ENCODE measurements at regions not wholly inside any gene's neighbourhood (a gene's known extent, or its start where the extent isn't known, plus 50 kb on each side); places are given as distances from the start of the nearest gene placed in this dataset.
"Not testable (repeated sequence)": the region's sequence is repeated elsewhere in the genome, so short reads cannot be mapped to it uniquely, and the experiment has no call there.

DNA sequence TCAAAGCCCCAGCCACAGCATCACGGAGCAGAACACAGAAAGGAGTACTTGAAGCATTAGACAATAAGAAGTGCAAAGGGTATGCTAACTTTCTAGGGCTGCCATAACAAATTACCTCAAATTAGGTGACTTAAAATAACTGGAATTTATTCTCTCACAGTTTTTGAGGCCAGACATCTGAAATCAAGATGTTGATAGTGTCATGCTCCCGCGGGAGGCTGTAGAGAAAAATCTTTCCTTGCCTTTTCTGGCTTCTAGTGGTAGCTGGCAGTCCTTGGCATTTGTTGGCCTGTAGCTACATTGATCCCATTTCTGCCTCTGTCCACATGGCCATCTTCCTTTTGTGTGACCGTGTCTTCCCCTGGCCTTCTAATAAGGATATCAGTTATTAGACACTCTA, 51.9 kb upstream of the SPDL1 start:
- TF ChIP-seq Cebpa-rat (IDR thresholded peaks at IDR 0.05), result no peak
- H3K4me1 ChIP-seq, result peaks cover 0 to 15% (median 3%) of the 10 kb centered on the region in 10 experiments; a peak in 6 of 20 replicates
- H3K27me3 ChIP-seq, result no peaks in the 10 kb centered on the region
- no peak overlapping the region for H3K9ac ChIP-seq
- H3K4me2 ChIP-seq, result no peak overlapping the region
- H3K27ac ChIP-seq, result no peak overlapping the region
- no peaks in the 10 kb centered on the region for H4K20me1 ChIP-seq
- no peak overlapping the region for H3K4me3 ChIP-seq
- H3K9me3 ChIP-seq (replicated peaks in 1 of 11), result peaks cover 8 to 15% (median 11%) of the 10 kb centered on the region in 11 experiments; a peak in 20 of 22 replicates
- no peaks in the 10 kb centered on the region for H3K36me3 ChIP-seq

DNA sequence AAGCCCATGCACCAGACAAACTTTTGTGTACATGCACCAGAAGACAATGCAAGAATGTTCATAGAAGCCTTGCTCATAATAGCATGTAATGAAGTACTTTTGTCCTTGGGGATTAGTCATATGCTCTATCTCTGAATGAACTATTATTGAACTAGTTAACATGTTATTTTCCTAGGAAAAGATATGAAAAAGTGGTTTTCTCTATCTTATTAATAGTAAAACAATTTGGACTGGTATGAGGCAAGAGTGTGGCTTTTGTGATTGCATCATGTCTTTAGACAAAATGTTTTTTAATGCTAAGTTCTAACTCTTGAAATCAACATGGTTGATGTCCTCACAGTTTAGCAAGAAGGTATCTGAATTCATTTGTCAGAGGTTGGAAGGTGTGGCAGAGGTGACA, 55.7 kb upstream of the SPDL1 start:
- Histone ChIP-seq H3K9me3 (replicated peaks in 1 of 11) (peaks cover 16 to 27% (median 22%) of the 10 kb centered on the region in 11 experiments), H3K4me3 (no peak overlapping the region), H3K9ac (no peak overlapping the region), H4K20me1 (no peaks in the 10 kb centered on the region), H3K4me2 (no peak overlapping the region; a peak in 1 of 22 replicates), H3K27ac (no peak overlapping the region), H3K36me3 (no peaks in the 10 kb centered on the region), H3K27me3 (no peaks in the 10 kb centered on the region), H3K4me1 (peaks cover 0 to 24% (median 6%) of the 10 kb centered on the region in 10 experiments; a peak in 9 of 20 replicates)
- no peak for TF ChIP-seq Cebpa-rat (IDR thresholded peaks at IDR 0.05)

DNA sequence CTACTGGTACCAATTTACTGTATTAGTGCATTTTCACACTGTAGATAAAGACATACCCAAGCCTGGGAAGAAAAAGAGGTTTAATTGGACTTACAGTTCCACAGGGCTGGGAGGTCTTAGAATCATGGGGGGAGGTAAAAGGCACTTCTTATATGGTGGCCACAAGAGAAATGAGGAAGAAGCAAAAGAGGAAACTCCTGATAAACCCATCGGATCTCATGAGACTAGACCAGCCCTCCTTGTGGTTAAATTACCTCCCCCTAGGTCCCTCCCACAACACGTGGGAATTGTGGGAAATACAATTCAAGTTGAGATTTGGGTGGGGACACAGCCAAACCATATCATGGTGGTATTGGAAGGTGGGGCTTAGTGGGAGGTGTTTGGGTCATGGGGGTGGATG, 56.5 kb upstream of the SPDL1 start:
- no peaks in the 10 kb centered on the region for H3K27me3 ChIP-seq
- TF ChIP-seq Cebpa-rat (IDR thresholded peaks at IDR 0.05), result no peak
- no peak overlapping the region for H3K4me3 ChIP-seq
- H3K4me1 ChIP-seq, result peaks cover 0 to 32% (median 6%) of the 10 kb centered on the region in 10 experiments; a peak in 9 of 20 replicates
- no peaks in the 10 kb centered on the region for H3K36me3 ChIP-seq
- no peak overlapping the region for H3K9ac ChIP-seq
- no peak overlapping the region for H3K27ac ChIP-seq
- H3K4me2 ChIP-seq, result peak overlapping the region in 1 of 11 experiments; percentile 8; a peak in 2 of 22 replicates
- H3K9me3 ChIP-seq (replicated peaks in 1 of 11), result peaks cover 16 to 27% (median 22%) of the 10 kb centered on the region in 11 experiments
- H4K20me1 ChIP-seq, result no peaks in the 10 kb centered on the region

DNA sequence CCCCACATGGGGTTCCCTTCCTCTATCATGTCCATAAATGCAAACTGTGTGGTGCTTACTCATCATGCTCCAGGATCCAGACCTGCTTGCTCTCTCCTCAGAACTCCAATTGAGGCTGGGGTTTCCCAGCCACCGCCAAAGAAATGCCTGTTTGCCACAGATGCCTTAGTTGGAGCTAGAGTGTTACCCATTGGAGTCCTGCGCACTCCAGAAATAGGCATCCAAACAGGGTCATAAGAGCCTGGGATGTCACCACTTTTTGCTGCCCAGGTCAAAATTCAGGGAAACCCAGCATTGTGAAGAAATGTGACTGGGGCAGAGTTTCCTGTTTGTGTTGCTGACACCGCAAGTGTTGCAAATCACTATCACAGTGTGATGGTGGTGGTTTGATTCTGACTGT, 60.7 kb upstream of the SPDL1 start:
- H3K27ac ChIP-seq, result peak overlapping the region in 3 of 11 experiments; percentile 21 to 62 (median 46); a peak in 4 of 22 replicates
- peaks cover 0 to 52% (median 0%) of the 10 kb centered on the region in 10 experiments; a peak in 6 of 20 replicates for H3K4me1 ChIP-seq
- H3K9me3 ChIP-seq (replicated peaks in 1 of 11), result peaks cover 22 to 33% (median 27%) of the 10 kb centered on the region in 11 experiments
- TF ChIP-seq Cebpa-rat (IDR thresholded peaks at IDR 0.05), result no peak
- H4K20me1 ChIP-seq, result no peaks in the 10 kb centered on the region
- peak overlapping the region in 1 of 11 experiments; percentile 3; a peak in 2 of 22 replicates for H3K9ac ChIP-seq
- H3K36me3 ChIP-seq, result no peaks in the 10 kb centered on the region
- H3K27me3 ChIP-seq, result no peaks in the 10 kb centered on the region
- H3K4me2 ChIP-seq, result peak overlapping the region in 3 of 11 experiments; percentile 6 to 84 (median 64); a peak in 4 of 22 replicates
- H3K4me3 ChIP-seq, result no peak overlapping the region

DNA sequence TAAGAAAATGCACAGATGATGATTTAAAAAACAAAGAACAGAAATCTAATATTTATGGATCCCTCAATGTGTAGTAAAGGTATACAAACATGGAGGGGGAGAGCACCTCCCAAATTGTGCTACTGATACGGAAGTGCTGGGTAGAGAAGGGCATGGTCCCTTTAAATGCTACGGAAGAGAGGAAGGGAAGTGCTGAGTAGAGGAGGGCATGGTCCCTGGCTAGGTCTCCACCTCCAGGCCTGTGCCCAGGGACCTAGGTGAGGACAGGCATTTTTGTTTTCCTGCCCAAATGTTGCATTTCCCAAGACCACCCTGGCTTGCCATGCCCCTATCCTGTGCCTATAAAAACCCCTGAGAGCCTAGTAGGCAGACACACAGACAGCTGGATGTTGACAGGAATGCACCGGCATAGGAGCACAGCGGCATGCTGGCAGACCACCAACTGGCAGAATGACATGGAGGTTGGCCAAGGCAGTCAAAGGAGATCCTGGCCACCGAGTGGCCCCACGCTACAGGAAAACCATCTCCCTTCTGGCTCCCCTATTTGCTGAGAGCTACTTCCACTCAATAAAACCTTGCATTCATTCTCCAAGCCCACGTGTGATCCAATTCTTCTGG, 62.1 kb upstream of the SPDL1 start:
- Histone ChIP-seq H3K9ac (peak overlapping the region in 1 of 11 experiments; percentile 11; a peak in 1 of 22 replicates), H4K20me1 (no peaks in the 10 kb centered on the region), H3K4me3 (no peak overlapping the region; a peak in 1 of 20 replicates), H3K36me3 (no peaks in the 10 kb centered on the region), H3K4me1 (peaks cover 0 to 47% (median 0%) of the 10 kb centered on the region in 10 experiments; a peak in 6 of 20 replicates), H3K27ac (peak overlapping the region in 2 of 11 experiments; percentile 46 to 62; a peak in 1 of 22 replicates), H3K9me3 (replicated peaks in 1 of 11) (peaks cover 16 to 33% (median 20%) of the 10 kb centered on the region in 11 experiments), H3K4me2 (peak overlapping the region in 2 of 11 experiments; percentile 64 to 84; a peak in 5 of 22 replicates), H3K27me3 (no peaks in the 10 kb centered on the region)
- TF ChIP-seq Cebpa-rat (IDR thresholded peaks at IDR 0.05), result no peak

DNA sequence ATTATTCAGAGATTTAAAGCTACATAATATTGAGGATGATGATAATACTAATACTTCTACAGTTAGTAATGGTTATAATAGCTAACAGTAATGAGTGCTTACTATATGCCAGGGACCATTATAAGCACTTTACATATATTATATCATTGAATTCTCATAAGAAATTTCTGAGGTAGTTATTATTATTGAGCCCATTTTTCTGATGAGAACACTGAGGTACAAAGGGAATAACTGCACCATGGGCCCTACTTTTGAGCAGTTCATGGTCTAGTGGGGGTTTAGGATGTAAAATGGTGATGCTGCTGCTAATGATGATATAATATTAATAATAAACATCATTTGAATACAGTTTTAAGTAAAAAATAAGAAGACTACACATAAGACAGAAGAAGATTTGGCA, 64.2 kb upstream of the SPDL1 start:
- no peak for TF ChIP-seq Cebpa-rat (IDR thresholded peaks at IDR 0.05)
- peak overlapping the region in 2 of 11 experiments; percentile 43 to 50; a peak in 2 of 22 replicates for H3K9ac ChIP-seq
- no peaks in the 10 kb centered on the region for H3K36me3 ChIP-seq
- peaks cover 7 to 25% (median 11%) of the 10 kb centered on the region in 11 experiments; a peak in 21 of 22 replicates for H3K9me3 ChIP-seq (replicated peaks in 1 of 11)
- H3K4me3 ChIP-seq, result no peak overlapping the region
- peaks cover 0 to 61% (median 0%) of the 10 kb centered on the region in 10 experiments; a peak in 6 of 20 replicates for H3K4me1 ChIP-seq
- H3K27ac ChIP-seq, result peak overlapping the region in 3 of 11 experiments; percentile 66 to 76 (median 68); a peak in 5 of 22 replicates
- peak overlapping the region in 3 of 11 experiments; percentile 48 to 77 (median 70); a peak in 5 of 22 replicates for H3K4me2 ChIP-seq
- H3K27me3 ChIP-seq, result no peaks in the 10 kb centered on the region
- no peaks in the 10 kb centered on the region for H4K20me1 ChIP-seq

DNA sequence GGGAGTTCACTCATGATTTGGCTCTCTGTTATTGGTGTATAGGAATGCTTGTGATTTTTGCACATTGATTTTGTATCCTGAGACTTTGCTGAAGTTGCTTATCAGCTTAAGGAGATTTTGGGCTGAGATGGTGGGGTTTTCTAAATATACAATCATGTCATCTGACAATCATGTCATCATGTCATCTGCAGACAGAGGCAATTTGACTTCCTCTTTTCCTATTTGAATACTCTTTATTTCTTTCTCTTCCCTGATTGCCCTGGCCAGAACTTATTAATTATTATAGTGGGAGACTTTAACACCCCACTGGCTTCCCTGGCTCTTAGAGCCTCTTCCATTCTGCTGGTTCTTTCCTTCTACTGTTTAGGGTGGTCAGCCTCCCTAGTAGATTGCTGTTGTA, 64.8 kb upstream of the SPDL1 start:
- Histone ChIP-seq H3K27ac (peak overlapping the region in 3 of 11 experiments; percentile 66 to 76 (median 68); a peak in 5 of 22 replicates), H3K4me1 (peaks cover 0 to 61% (median 0%) of the 10 kb centered on the region in 10 experiments; a peak in 6 of 20 replicates), H3K4me2 (peak overlapping the region in 3 of 11 experiments; percentile 48 to 77 (median 70); a peak in 6 of 22 replicates), H3K9ac (peak overlapping the region in 3 of 11 experiments; percentile 43 to 60 (median 50); a peak in 3 of 22 replicates), H3K9me3 (replicated peaks in 1 of 11) (peaks cover 7 to 25% (median 11%) of the 10 kb centered on the region in 11 experiments; a peak in 21 of 22 replicates)
- not testable (repeated sequence) for H3K27me3 ChIP-seq, H4K20me1 ChIP-seq, H3K36me3 ChIP-seq, H3K4me3 ChIP-seq

DNA sequence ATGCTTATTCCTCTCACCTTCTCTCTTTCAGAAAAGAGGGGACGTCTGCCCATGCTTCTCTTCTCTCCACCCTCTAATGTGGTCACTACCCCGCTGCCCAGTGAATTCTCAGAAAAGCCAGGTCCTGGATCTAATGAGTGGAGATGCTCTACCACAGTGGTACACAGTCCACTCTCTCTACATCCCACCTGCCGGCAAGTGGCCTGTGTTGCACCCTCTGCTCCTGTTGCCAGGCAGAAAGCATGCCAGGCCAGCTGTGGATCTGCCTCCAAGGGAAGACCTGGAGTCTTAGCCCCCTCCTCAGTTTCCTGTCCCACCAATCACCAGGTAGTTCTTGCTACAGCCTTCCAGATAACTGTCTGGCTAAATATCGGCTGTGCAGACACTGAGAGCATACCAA, 71.2 kb upstream of the SPDL1 start:
- peaks cover 0 to 14% (median 1%) of the 10 kb centered on the region in 11 experiments; a peak in 7 of 22 replicates for H3K9me3 ChIP-seq (replicated peaks in 1 of 11)
- H3K27me3 ChIP-seq, result no peaks in the 10 kb centered on the region
- no peak for TF ChIP-seq Cebpa-rat (IDR thresholded peaks at IDR 0.05)
- H3K36me3 ChIP-seq, result no peaks in the 10 kb centered on the region
- H3K4me2 ChIP-seq, result no peak overlapping the region
- H3K27ac ChIP-seq, result no peak overlapping the region
- no peak overlapping the region for H3K4me3 ChIP-seq
- no peak overlapping the region for H3K9ac ChIP-seq
- no peaks in the 10 kb centered on the region for H4K20me1 ChIP-seq
- H3K4me1 ChIP-seq, result peaks cover 0 to 17% (median 0%) of the 10 kb centered on the region in 10 experiments; a peak in 3 of 20 replicates

DNA sequence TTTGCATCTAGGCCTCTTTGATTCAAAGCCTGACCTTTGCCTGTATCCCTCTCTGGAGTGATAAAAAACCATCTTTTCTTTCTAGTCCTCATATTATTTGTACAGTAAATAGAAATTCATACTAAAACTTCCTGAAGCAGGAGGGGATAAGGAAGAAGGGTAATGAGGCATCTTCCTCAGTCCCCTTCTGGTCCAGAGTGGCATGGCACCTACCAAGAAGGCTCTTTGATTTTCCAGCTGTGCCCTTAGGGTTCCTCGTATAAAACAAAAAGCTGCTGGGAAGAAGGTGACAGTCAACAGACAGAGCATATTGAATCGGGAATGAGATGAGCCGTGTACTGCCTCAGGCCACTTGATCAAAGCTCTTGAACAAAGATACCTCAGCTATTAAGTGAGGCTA, 71.9 kb upstream of the SPDL1 start:
- Histone ChIP-seq H3K27ac (no peak overlapping the region), H3K27me3 (no peaks in the 10 kb centered on the region), H3K4me2 (no peak overlapping the region), H3K9me3 (replicated peaks in 1 of 11) (0 out of 22 replicates have a peak, but pooled peaks cover 0 to 9% (median 0%) of the 10 kb centered on the region in 11 experiments), H3K4me3 (no peak overlapping the region), H3K36me3 (no peaks in the 10 kb centered on the region), H3K4me1 (peaks cover 0 to 17% (median 0%) of the 10 kb centered on the region in 10 experiments; a peak in 3 of 20 replicates), H3K9ac (no peak overlapping the region), H4K20me1 (no peaks in the 10 kb centered on the region)
- no peak for TF ChIP-seq Cebpa-rat (IDR thresholded peaks at IDR 0.05)

Data from BLaER1 treated with 17β-estradiol and CSF1 and Interleukin-3, amounts not matched to agents 10 nM and 100 nM (cell line).